ENCODE measurements at regions not wholly inside any gene's neighbourhood (a gene's known extent, or its start where the extent isn't known, plus 50 kb on each side); places are given as distances from the start of the nearest gene placed in this dataset.

GRCh38 chr3:105108823-105109222 is 257.9 kb upstream of the ALCAM start:
- TF ChIP-seq, protein P1, sequence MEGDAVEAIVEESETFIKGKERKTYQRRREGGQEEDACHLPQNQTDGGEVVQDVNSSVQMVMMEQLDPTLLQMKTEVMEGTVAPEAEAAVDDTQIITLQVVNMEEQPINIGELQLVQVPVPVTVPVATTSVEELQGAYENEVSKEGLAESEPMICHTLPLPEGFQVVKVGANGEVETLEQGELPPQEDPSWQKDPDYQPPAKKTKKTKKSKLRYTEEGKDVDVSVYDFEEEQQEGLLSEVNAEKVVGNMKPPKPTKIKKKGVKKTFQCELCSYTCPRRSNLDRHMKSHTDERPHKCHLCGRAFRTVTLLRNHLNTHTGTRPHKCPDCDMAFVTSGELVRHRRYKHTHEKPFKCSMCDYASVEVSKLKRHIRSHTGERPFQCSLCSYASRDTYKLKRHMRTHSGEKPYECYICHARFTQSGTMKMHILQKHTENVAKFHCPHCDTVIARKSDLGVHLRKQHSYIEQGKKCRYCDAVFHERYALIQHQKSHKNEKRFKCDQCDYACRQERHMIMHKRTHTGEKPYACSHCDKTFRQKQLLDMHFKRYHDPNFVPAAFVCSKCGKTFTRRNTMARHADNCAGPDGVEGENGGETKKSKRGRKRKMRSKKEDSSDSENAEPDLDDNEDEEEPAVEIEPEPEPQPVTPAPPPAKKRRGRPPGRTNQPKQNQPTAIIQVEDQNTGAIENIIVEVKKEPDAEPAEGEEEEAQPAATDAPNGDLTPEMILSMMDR (IDR thresholded peaks at IDR 0.05), result no peak

GRCh38 chr3:105118905-105119304 is 247.8 kb upstream of the ALCAM start:
- Mint-ChIP-seq H3K4me3 (no peak overlapping the region), H3K27ac (no peak overlapping the region), H3K36me3 (ENCODE audit: low read depth) (no peaks in the 10 kb centered on the region), H3K4me1 (ENCODE audit: low read depth) (no peaks in the 10 kb centered on the region), H3K9me3 (peaks cover 7% of the 10 kb centered on the region), H3K27me3 (no peaks in the 10 kb centered on the region)
- Histone ChIP-seq H3K4me3 (ENCODE audit: low read length) (no peak overlapping the region), H3K27me3 (ENCODE audit: control insufficient read depth in 1 of 2, insufficient read depth in 2 of 2, low read length in 2 of 2) (no peaks in the 10 kb centered on the region), H3K27ac (ENCODE audit: low read depth in 1 of 2, low read length in 2 of 2) (no peak overlapping the region), H3K4me1 (ENCODE audit: insufficient read depth, low read length) (no peaks in the 10 kb centered on the region), H3K36me3 (ENCODE audit: insufficient read depth, low read length) (no peaks in the 10 kb centered on the region), H3K9me3 (ENCODE audit: control insufficient read depth in 1 of 2, insufficient read depth in 1 of 2, low read length in 2 of 2) (peaks cover 0 to 7% of the 10 kb centered on the region in 2 experiments)
- DNase-seq, result no peak
- ChIA-PET POLR2A (no interaction called here), CTCF (no interaction called here)
- no peak for ATAC-seq (ENCODE audit: poor library complexity)
- TF ChIP-seq, protein P1 (IDR thresholded peaks at IDR 0.05), result no peak
- intact Hi-C loops (cut with DNase I, micrococcal nuclease), result no loop called here

More at GRCh38 chr3:105108823-105109222, 257.9 kb upstream of the ALCAM start:
- no peaks in the 10 kb centered on the region for H3K27me3 Mint-ChIP-seq
- no peaks in the 10 kb centered on the region for H3K4me1 Mint-ChIP-seq (ENCODE audit: low read depth)
- no peak overlapping the region for H3K27ac Mint-ChIP-seq
- Histone ChIP-seq H3K4me3 (ENCODE audit: low read length) (no peak overlapping the region), H3K4me1 (ENCODE audit: insufficient read depth, low read length) (no peaks in the 10 kb centered on the region), H3K27ac (ENCODE audit: low read depth in 1 of 2, low read length in 2 of 2) (no peak overlapping the region), H3K27me3 (ENCODE audit: control insufficient read depth in 1 of 2, insufficient read depth in 2 of 2, low read length in 2 of 2) (no peaks in the 10 kb centered on the region), H3K36me3 (ENCODE audit: insufficient read depth, low read length) (no peaks in the 10 kb centered on the region), H3K9me3 (ENCODE audit: control insufficient read depth in 1 of 2, insufficient read depth in 1 of 2, low read length in 2 of 2) (peaks cover 1 to 3% of the 10 kb centered on the region in 2 experiments)
- DNase-seq (no peak), ATAC-seq (ENCODE audit: poor library complexity) (no peak)
- intact Hi-C loops (cut with DNase I, micrococcal nuclease), result no loop called here
- CTCF ChIA-PET, result no interaction called here
- H3K9me3 Mint-ChIP-seq, result peaks cover 6% of the 10 kb centered on the region
- H3K4me3 Mint-ChIP-seq, result no peak overlapping the region
- no peaks in the 10 kb centered on the region for H3K36me3 Mint-ChIP-seq (ENCODE audit: low read depth)
- POLR2A ChIA-PET, result no interaction called here

GRCh38 chr3:105119801-105120340 is 246.8 kb upstream of the ALCAM start:
- H3K4me3 ChIP-seq (ENCODE audit: low read length), result no peak overlapping the region
- intact Hi-C loops (cut with DNase I, micrococcal nuclease), result no loop called here
- CTCF ChIA-PET, result no interaction called here

More at GRCh38 chr3:105119801-105120340, 246.8 kb upstream of the ALCAM start:
- H3K9me3 ChIP-seq (ENCODE audit: control insufficient read depth in 1 of 2, insufficient read depth in 1 of 2, low read length in 2 of 2), result peaks cover 0 to 4% of the 10 kb centered on the region in 2 experiments
- Mint-ChIP-seq H3K36me3 (ENCODE audit: low read depth) (no peaks in the 10 kb centered on the region), H3K4me1 (ENCODE audit: low read depth) (no peaks in the 10 kb centered on the region), H3K9me3 (peaks cover 3% of the 10 kb centered on the region), H3K27me3 (no peaks in the 10 kb centered on the region), H3K4me3 (no peak overlapping the region), H3K27ac (no peak overlapping the region)
- H3K27me3 ChIP-seq (ENCODE audit: control insufficient read depth in 1 of 2, insufficient read depth in 2 of 2, low read length in 2 of 2), result no peaks in the 10 kb centered on the region
- ATAC-seq (ENCODE audit: poor library complexity), result no peak
- no peak overlapping the region for H3K27ac ChIP-seq (ENCODE audit: low read depth in 1 of 2, low read length in 2 of 2)
- no peak for DNase-seq
- H3K36me3 ChIP-seq (ENCODE audit: insufficient read depth, low read length), result no peaks in the 10 kb centered on the region
- POLR2A ChIA-PET, result no interaction called here
- H3K4me1 ChIP-seq (ENCODE audit: insufficient read depth, low read length), result no peaks in the 10 kb centered on the region
- TF ChIP-seq, protein P1 (IDR thresholded peaks at IDR 0.05), result no peak
